ENCODE measurements at regions not wholly inside any gene's neighbourhood (a gene's known extent, or its start where the extent isn't known, plus 50 kb on each side); places are given as distances from the start of the nearest gene placed in this dataset.
"Not testable (repeated sequence)": the region's sequence is repeated elsewhere in the genome, so short reads cannot be mapped to it uniquely, and the experiment has no call there.

- no peak for ATAC-seq
- Histone ChIP-seq H3K27me3 (ENCODE audit: insufficient read depth in 3 of 3, low read length in 2 of 3) (peaks cover 0 to 8% (median 2%) of the 10 kb centered on the region in 3 donors), H3K4me3 (no peak overlapping the region), H3K36me3 (ENCODE audit: insufficient read depth in 1 of 2, low read depth in 1 of 2) (no peaks in the 10 kb centered on the region), H3K4me1 (no peaks in the 10 kb centered on the region), H3K9me3 (no peaks in the 10 kb centered on the region), H3K27ac (no peak overlapping the region)
- 65 to 76% (median 70%) methylated on average over 4 of the region's 4 CpGs for WGBS, 3 donors
- TF ChIP-seq, protein P1, sequence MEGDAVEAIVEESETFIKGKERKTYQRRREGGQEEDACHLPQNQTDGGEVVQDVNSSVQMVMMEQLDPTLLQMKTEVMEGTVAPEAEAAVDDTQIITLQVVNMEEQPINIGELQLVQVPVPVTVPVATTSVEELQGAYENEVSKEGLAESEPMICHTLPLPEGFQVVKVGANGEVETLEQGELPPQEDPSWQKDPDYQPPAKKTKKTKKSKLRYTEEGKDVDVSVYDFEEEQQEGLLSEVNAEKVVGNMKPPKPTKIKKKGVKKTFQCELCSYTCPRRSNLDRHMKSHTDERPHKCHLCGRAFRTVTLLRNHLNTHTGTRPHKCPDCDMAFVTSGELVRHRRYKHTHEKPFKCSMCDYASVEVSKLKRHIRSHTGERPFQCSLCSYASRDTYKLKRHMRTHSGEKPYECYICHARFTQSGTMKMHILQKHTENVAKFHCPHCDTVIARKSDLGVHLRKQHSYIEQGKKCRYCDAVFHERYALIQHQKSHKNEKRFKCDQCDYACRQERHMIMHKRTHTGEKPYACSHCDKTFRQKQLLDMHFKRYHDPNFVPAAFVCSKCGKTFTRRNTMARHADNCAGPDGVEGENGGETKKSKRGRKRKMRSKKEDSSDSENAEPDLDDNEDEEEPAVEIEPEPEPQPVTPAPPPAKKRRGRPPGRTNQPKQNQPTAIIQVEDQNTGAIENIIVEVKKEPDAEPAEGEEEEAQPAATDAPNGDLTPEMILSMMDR (IDR thresholded peaks at IDR 0.05) = no peak
- DNase-seq = no peak
- intact Hi-C loops (cut with DNase I) = no loop called here
These were observed 444.4 kb downstream of the BUD13 start for GRCh38 chr11:116328391-116328790.

GRCh38 chr11:116326146-116326545 lies 446.6 kb downstream of the BUD13 start:
- H3K36me3 ChIP-seq (ENCODE audit: insufficient read depth in 1 of 2, low read depth in 1 of 2) = no peaks in the 10 kb centered on the region
- H3K27me3 ChIP-seq (ENCODE audit: insufficient read depth in 3 of 3, low read length in 2 of 3) = peaks cover 0 to 12% (median 2%) of the 10 kb centered on the region in 3 donors
- WGBS, 3 donors = 60 to 86% (median 82%) methylated on average over 2 of the region's 2 CpGs
- intact Hi-C loops (cut with DNase I) = no loop called here
- H3K27ac ChIP-seq = no peak overlapping the region
- no peaks in the 10 kb centered on the region for H3K4me1 ChIP-seq
- H3K4me3 ChIP-seq = no peak overlapping the region
- ATAC-seq (no peak), DNase-seq (no peak)
- TF ChIP-seq, protein P1 (IDR thresholded peaks at IDR 0.05) = no peak
- peaks cover 3% of the 10 kb centered on the region for H3K9me3 ChIP-seq

DNA sequence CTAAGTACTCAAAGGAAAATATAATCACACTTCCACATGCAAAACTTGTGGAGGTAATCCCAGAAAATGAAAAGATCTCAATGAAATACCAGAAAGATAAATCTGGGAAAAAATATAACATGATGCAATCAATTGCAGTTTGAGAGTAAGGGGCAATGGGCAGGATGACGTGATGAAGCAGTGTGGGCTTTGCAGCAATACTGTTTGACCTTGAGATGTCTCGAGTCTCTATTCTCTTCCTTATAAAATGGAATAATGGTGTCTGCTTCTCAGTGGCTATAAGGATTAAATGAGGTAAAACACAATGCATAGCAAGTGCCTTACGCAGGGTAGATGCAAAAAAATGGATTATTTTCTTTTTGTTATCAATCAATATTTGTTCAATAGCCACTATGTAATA lies 447.5 kb downstream of the BUD13 start:
- no peaks in the 10 kb centered on the region for H3K4me1 ChIP-seq

GRCh38 chr11:116324077-116324476 lies 448.7 kb downstream of the BUD13 start:
- intact Hi-C loops (cut with DNase I); H3K4me3 ChIP-seq; H3K36me3 ChIP-seq (ENCODE audit: insufficient read depth in 1 of 2, low read depth in 1 of 2); ATAC-seq; DNase-seq; H3K27ac ChIP-seq; H3K4me1 ChIP-seq; H3K9me3 ChIP-seq: not testable (repeated sequence)
- WGBS, 3 donors = 89 to 98% (median 95%) methylated on average over 6 of the region's 6 CpGs
- H3K27me3 ChIP-seq (ENCODE audit: insufficient read depth in 3 of 3, low read length in 2 of 3) = peaks cover under 1 to 12% (median 2%) of the 10 kb centered on the region in 3 donors

More for the DNA sequence above, 447.5 kb downstream of the BUD13 start:
- peaks cover 0 to 12% (median 2%) of the 10 kb centered on the region in 3 donors for H3K27me3 ChIP-seq (ENCODE audit: insufficient read depth in 3 of 3, low read length in 2 of 3)
- ATAC-seq (no peak), DNase-seq (no peak)
- H3K4me3 ChIP-seq = no peak overlapping the region
- 86 to 88% (median 87%) methylated on average over 3 of the region's 3 CpGs for WGBS, 3 donors
- intact Hi-C loops (cut with DNase I) = no loop called here
- no peak overlapping the region for H3K27ac ChIP-seq
- peaks cover 6% of the 10 kb centered on the region for H3K9me3 ChIP-seq
- no peaks in the 10 kb centered on the region for H3K36me3 ChIP-seq (ENCODE audit: insufficient read depth in 1 of 2, low read depth in 1 of 2)
- TF ChIP-seq, protein P1 (IDR thresholded peaks at IDR 0.05) = no peak

- ATAC-seq = no peak
- no peak for DNase-seq
- TF ChIP-seq, protein P1 (IDR thresholded peaks at IDR 0.05) = no peak
- H3K4me3 ChIP-seq = no peak overlapping the region
- H3K27me3 ChIP-seq (ENCODE audit: insufficient read depth in 3 of 3, low read length in 2 of 3) = peaks cover 0 to 10% (median 3%) of the 10 kb centered on the region in 3 donors
- WGBS, 3 donors = 64 to 65% (median 64%) methylated on average over 3 of the region's 3 CpGs
- no peaks in the 10 kb centered on the region for H3K4me1 ChIP-seq
- intact Hi-C loops (cut with DNase I) = no loop called here
- H3K27ac ChIP-seq = no peak overlapping the region
- H3K9me3 ChIP-seq = peaks cover 6% of the 10 kb centered on the region
- no peaks in the 10 kb centered on the region for H3K36me3 ChIP-seq (ENCODE audit: insufficient read depth in 1 of 2, low read depth in 1 of 2)
These were observed 455.6 kb downstream of the BUD13 start for GRCh38 chr11:116317212-116317611.
